ENCODE measurements at regions not wholly inside any gene's neighbourhood (a gene's known extent, or its start where the extent isn't known, plus 50 kb on each side); places are given as distances from the start of the nearest gene placed in this dataset.

GRCh38 chr4:12145768-12146167 lies 717.1 kb upstream of the HS3ST1 start:
- Histone ChIP-seq H3K79me2 (ENCODE audit: low read length) (no peaks in the 10 kb centered on the region), H2AFZ (ENCODE audit: low read length) (no peak overlapping the region), H3K36me3 (replicated peaks; ENCODE audit: insufficient read depth, low read length) (no peaks in the 10 kb centered on the region), H3K4me1 (ENCODE audit: low read length) (no peaks in the 10 kb centered on the region), H3K4me3 (ENCODE audit: low read length) (no peak overlapping the region), H3F3A (ENCODE audit: insufficient read depth, low read length) (no peaks in the 10 kb centered on the region), H4K20me1 (ENCODE audit: insufficient read depth, low read length) (no peaks in the 10 kb centered on the region), H3K27me3 (replicated peaks; ENCODE audit: insufficient read depth, low read length) (no peaks in the 10 kb centered on the region), H3K27ac (ENCODE audit: low read length) (no peak overlapping the region), H3K9me3 (replicated peaks; ENCODE audit: insufficient read depth, low read length) (no peaks in the 10 kb centered on the region), H3K4me2 (ENCODE audit: low read depth, low read length) (no peak overlapping the region), H3K9ac (ENCODE audit: low read length) (no peak overlapping the region), H3K9me2 (replicated peaks; ENCODE audit: insufficient read depth, low read length) (no peaks in the 10 kb centered on the region)
- TF ChIP-seq EZH2phosphoT487 (IDR thresholded peaks at IDR 0.05; ENCODE audit: low read length) (no peak), CTCF (IDR thresholded peaks at IDR 0.05; ENCODE audit: low read length) (no peak), EZH2 (optimal IDR thresholded peaks at IDR 0.05; ENCODE audit: low read depth, low read length) (no peak)
- DNase-seq: no peak

GRCh38 chr4:12145106-12145505 lies 716.4 kb upstream of the HS3ST1 start:
- H3K4me2 ChIP-seq (ENCODE audit: low read depth, low read length): no peak overlapping the region
- no peaks in the 10 kb centered on the region for H3K27me3 ChIP-seq (replicated peaks; ENCODE audit: insufficient read depth, low read length)
- TF ChIP-seq EZH2 (optimal IDR thresholded peaks at IDR 0.05; ENCODE audit: low read depth, low read length): no peak
- no peak for TF ChIP-seq EZH2phosphoT487 (IDR thresholded peaks at IDR 0.05; ENCODE audit: low read length)
- no peak for TF ChIP-seq CTCF (IDR thresholded peaks at IDR 0.05; ENCODE audit: low read length)
- no peak overlapping the region for H3K4me3 ChIP-seq (ENCODE audit: low read length)
- H3F3A ChIP-seq (ENCODE audit: insufficient read depth, low read length): no peaks in the 10 kb centered on the region
- no peak overlapping the region for H2AFZ ChIP-seq (ENCODE audit: low read length)
- H4K20me1 ChIP-seq (ENCODE audit: insufficient read depth, low read length): no peaks in the 10 kb centered on the region
- DNase-seq: no peak
- H3K4me1 ChIP-seq (ENCODE audit: low read length): no peaks in the 10 kb centered on the region
- no peaks in the 10 kb centered on the region for H3K79me2 ChIP-seq (ENCODE audit: low read length)
- no peak overlapping the region for H3K9ac ChIP-seq (ENCODE audit: low read length)
- H3K9me2 ChIP-seq (replicated peaks; ENCODE audit: insufficient read depth, low read length): no peaks in the 10 kb centered on the region
- H3K27ac ChIP-seq (ENCODE audit: low read length): no peak overlapping the region
- no peaks in the 10 kb centered on the region for H3K9me3 ChIP-seq (replicated peaks; ENCODE audit: insufficient read depth, low read length)
- H3K36me3 ChIP-seq (replicated peaks; ENCODE audit: insufficient read depth, low read length): no peaks in the 10 kb centered on the region

- TF ChIP-seq CTCF (IDR thresholded peaks at IDR 0.05; ENCODE audit: low read length) (no peak), EZH2phosphoT487 (IDR thresholded peaks at IDR 0.05; ENCODE audit: low read length) (no peak), EZH2 (optimal IDR thresholded peaks at IDR 0.05; ENCODE audit: low read depth, low read length) (no peak)
These were observed 715.4 kb upstream of the HS3ST1 start for GRCh38 chr4:12144051-12144450.

More at GRCh38 chr4:12144051-12144450, 715.4 kb upstream of the HS3ST1 start:
- Histone ChIP-seq H3K4me1 (ENCODE audit: low read length) (no peaks in the 10 kb centered on the region), H3K36me3 (replicated peaks; ENCODE audit: insufficient read depth, low read length) (no peaks in the 10 kb centered on the region), H3F3A (ENCODE audit: insufficient read depth, low read length) (no peaks in the 10 kb centered on the region), H3K27me3 (replicated peaks; ENCODE audit: insufficient read depth, low read length) (no peaks in the 10 kb centered on the region), H3K4me2 (ENCODE audit: low read depth, low read length) (no peak overlapping the region), H3K9ac (ENCODE audit: low read length) (no peak overlapping the region), H3K9me2 (replicated peaks; ENCODE audit: insufficient read depth, low read length) (no peaks in the 10 kb centered on the region), H4K20me1 (ENCODE audit: insufficient read depth, low read length) (no peaks in the 10 kb centered on the region), H2AFZ (ENCODE audit: low read length) (no peak overlapping the region), H3K27ac (ENCODE audit: low read length) (no peak overlapping the region), H3K4me3 (ENCODE audit: low read length) (no peak overlapping the region), H3K79me2 (ENCODE audit: low read length) (no peaks in the 10 kb centered on the region), H3K9me3 (replicated peaks; ENCODE audit: insufficient read depth, low read length) (no peaks in the 10 kb centered on the region)
- DNase-seq: no peak
